ENCODE measurements at regions not wholly inside any gene's neighbourhood (a gene's known extent, or its start where the extent isn't known, plus 50 kb on each side); places are given as distances from the start of the nearest gene placed in this dataset.

- TF ChIP-seq CTCF (IDR thresholded peaks at IDR 0.05) (no peak), POLR2A (IDR thresholded peaks at IDR 0.05) (no peak)
These were observed 1042.2 kb downstream of the TMEM182 start for GRCh38 chr2:103804013-103804412.
